OCI-LY3 (cell line): ENCODE measurements at regions not wholly inside any gene's neighbourhood (a gene's known extent, or its start where the extent isn't known, plus 50 kb on each side); places are given as distances from the start of the nearest gene placed in this dataset.

Experiments used
- H2AFZ ChIP-seq: fragments of 200-600, 300-600 bp; shearing (Covaris generic); 2 replicates; pipeline ENCODE4 v1.6.0; 2014; ENCODE audit warnings: antibody characterized with exemption, low read depth, low read length
- H3K27ac ChIP-seq: fragments of 200-600, 300-600 bp; sonication (generic); 2 replicates; pipeline ENCODE4 v1.5.1; 2014; ENCODE audit warnings: mild to moderate bottlenecking, low read length, moderate library complexity, mixed read lengths
- H3K27me3 ChIP-seq: fragments of 200-600, 300-600 bp; sonication (generic); 2 replicates; pipeline ENCODE4 v1.6.1; 2014; ENCODE audit warnings: low read depth, low read length, mixed read lengths
- H3K36me3 ChIP-seq: fragments of 200-600, 300-600 bp; sonication (generic); replicated peaks from 2 replicates; pipeline ENCODE3; 2014; ENCODE audit warnings: low read depth, low read length, mixed read lengths
- H3K4me1 ChIP-seq: fragments of 300-600, 200-600 bp; sonication (generic); 2 replicates; pipeline ENCODE4 v1.6.1; 2014; ENCODE audit warnings: low read length, mixed read lengths
- H3K4me2 ChIP-seq: fragments of 200-600, 300-600 bp; sonication (generic); 2 replicates; pipeline ENCODE4 v1.6.1; 2014; ENCODE audit warnings: low read length, mixed read lengths
- H3K4me3 ChIP-seq: fragments of 300-600, 200-600 bp; sonication (generic); 2 replicates; pipeline ENCODE4 v1.5.1; 2014; ENCODE audit warnings: antibody characterized with exemption, mild to moderate bottlenecking, low read length, moderate library complexity
- H3K79me2 ChIP-seq: fragments of 300-600, 200-600 bp; shearing (Covaris generic); 2 replicates; pipeline ENCODE4 v1.6.1; 2014; ENCODE audit warnings: mild to moderate bottlenecking, low read length, mixed read lengths
- H3K9ac ChIP-seq: fragments of 300-600, 200-600 bp; shearing (Covaris generic); 2 replicates; pipeline ENCODE4 v1.6.0; 2014; ENCODE audit warnings: mild to moderate bottlenecking, low read length, moderate library complexity
- H3K9me3 ChIP-seq: fragments of 200-600, 300-600 bp; shearing (Covaris generic); 2 replicates; pipeline ENCODE4 v1.6.1; 2014; ENCODE audit warnings: low read length, mixed read lengths; ENCODE audit not compliant: insufficient read depth
- H4K20me1 ChIP-seq: fragments of 200-600, 300-600 bp; sonication (generic); 2 replicates; pipeline ENCODE4 v1.6.1; 2016; ENCODE audit warnings: low read length, mixed read lengths; ENCODE audit not compliant: insufficient read depth
- CTCF ChIP-seq: fragments of 200-600, 300-600 bp; sonication (generic); IDR thresholded peaks from 2 replicates; pipeline ENCODE4 v1.5.1; 2014; ENCODE audit warnings: antibody characterized with exemption, low read length, low read depth
- EZH2phosphoT487 ChIP-seq: fragments of 200-600 bp; shearing (Covaris generic); IDR thresholded peaks from 2 replicates; pipeline ENCODE4 v1.6.1; 2018; ENCODE audit warnings: antibody characterized with exemption, mixed run types, low read depth

GRCh38 chr2:186269536-186269935 lies 216.5 kb upstream of the ZC3H15 start:
- Histone ChIP-seq H3K4me3 (no peak overlapping the region), H4K20me1 (no peaks in the 10 kb centered on the region), H3K4me2 (no peak overlapping the region), H3K79me2 (no peaks in the 10 kb centered on the region), H3K9me3 (no peaks in the 10 kb centered on the region), H3K36me3 (no peaks in the 10 kb centered on the region), H3K27ac (no peak overlapping the region), H3K4me1 (no peaks in the 10 kb centered on the region), H3K9ac (no peak overlapping the region), H2AFZ (no peak overlapping the region), H3K27me3 (no peaks in the 10 kb centered on the region)
- TF ChIP-seq EZH2phosphoT487 (no peak), CTCF (no peak)

- no peaks in the 10 kb centered on the region for H3K27me3 ChIP-seq
- H2AFZ ChIP-seq, result no peak overlapping the region
- H3K4me2 ChIP-seq, result no peak overlapping the region
- no peaks in the 10 kb centered on the region for H4K20me1 ChIP-seq
- no peak for TF ChIP-seq CTCF
- TF ChIP-seq EZH2phosphoT487, result no peak
- no peak overlapping the region for H3K9ac ChIP-seq
- H3K36me3 ChIP-seq, result no peaks in the 10 kb centered on the region
- H3K27ac ChIP-seq, result no peak overlapping the region
- no peaks in the 10 kb centered on the region for H3K9me3 ChIP-seq
- H3K4me1 ChIP-seq, result peaks cover 4% of the 10 kb centered on the region; the same call in 1 of the 2 replicates
- no peaks in the 10 kb centered on the region for H3K79me2 ChIP-seq
- no peak overlapping the region for H3K4me3 ChIP-seq
Measured at GRCh38 chr2:186273953-186274352, 212.1 kb upstream of the ZC3H15 start.

- Histone ChIP-seq H4K20me1 (no peaks in the 10 kb centered on the region), H2AFZ (no peak overlapping the region), H3K4me2 (no peak overlapping the region), H3K4me1 (peaks cover 4% of the 10 kb centered on the region; the same call in 1 of the 2 replicates), H3K9me3 (no peaks in the 10 kb centered on the region), H3K27ac (no peak overlapping the region), H3K9ac (no peak overlapping the region), H3K79me2 (no peaks in the 10 kb centered on the region), H3K36me3 (no peaks in the 10 kb centered on the region), H3K27me3 (no peaks in the 10 kb centered on the region), H3K4me3 (no peak overlapping the region)
- no peak for TF ChIP-seq CTCF
- no peak for TF ChIP-seq EZH2phosphoT487
Measured at GRCh38 chr2:186274936-186275575, 211.0 kb upstream of the ZC3H15 start.

GRCh38 chr2:186276909-186277308 lies 209.2 kb upstream of the ZC3H15 start:
- H3K79me2 ChIP-seq, result no peaks in the 10 kb centered on the region
- H3K4me1 ChIP-seq, result peaks cover 4% of the 10 kb centered on the region; the same call in 1 of the 2 replicates
- no peak overlapping the region for H3K4me2 ChIP-seq
- H3K27me3 ChIP-seq, result no peaks in the 10 kb centered on the region
- H3K9me3 ChIP-seq, result no peaks in the 10 kb centered on the region
- H3K9ac ChIP-seq, result no peak overlapping the region
- no peaks in the 10 kb centered on the region for H3K36me3 ChIP-seq
- no peak overlapping the region for H3K4me3 ChIP-seq
- H4K20me1 ChIP-seq, result no peaks in the 10 kb centered on the region
- no peak for TF ChIP-seq EZH2phosphoT487
- no peak for TF ChIP-seq CTCF
- no peak overlapping the region for H2AFZ ChIP-seq
- no peak overlapping the region for H3K27ac ChIP-seq
